Neural progenitor cell (in vitro differentiated cells): ENCODE measurements at regions not wholly inside any gene's neighbourhood (a gene's known extent, or its start where the extent isn't known, plus 50 kb on each side); places are given as distances from the start of the nearest gene placed in this dataset.

ENCODE experiments used
- DNase-seq: peaks from one replicate; pipeline ENCODE4 v3.0.0-alpha.2; 2016; ENCODE audit warnings: low spot score
- H2AFZ ChIP-seq: fragments of 200-600 bp; sonication (generic); replicated peaks from 2 replicates; pipeline ENCODE4 v1.6.1; 2016; ENCODE audit warnings: antibody characterized with exemption
- H3F3A ChIP-seq: fragments of 200-600 bp; sonication (generic); 2 replicates; pipeline ENCODE4 v1.6.1; 2016; ENCODE audit warnings: antibody characterized with exemption, low read depth
- H3K27ac ChIP-seq: fragments of 200-600 bp; sonication (generic); 2 replicates; pipeline ENCODE4 v1.5.1; 2016; ENCODE audit warnings: mild to moderate bottlenecking
- H3K27me3 ChIP-seq: fragments of 200-600 bp; sonication (generic); 2 replicates; pipeline ENCODE4 v1.6.1; 2016; ENCODE audit warnings: mild to moderate bottlenecking, moderate library complexity
- H3K36me3 ChIP-seq: fragments of 200-600 bp; sonication (generic); 2 replicates; pipeline ENCODE4 v1.5.1; 2016
- H3K4me1 ChIP-seq: fragments of 200-600 bp; sonication (generic); 2 replicates; pipeline ENCODE4 v1.6.1; 2016; ENCODE audit warnings: mixed run types
- H3K4me2 ChIP-seq: fragments of 200-600 bp; sonication (generic); 2 replicates; pipeline ENCODE4 v1.6.1; 2016
- H3K4me3 ChIP-seq: fragments of 200-600 bp; sonication (generic); 2 replicates; pipeline ENCODE4 v1.5.1; 2016
- H3K79me2 ChIP-seq: fragments of 200-600 bp; sonication (generic); 2 replicates; pipeline ENCODE4 v1.6.1; 2016; ENCODE audit warnings: low read depth
- H3K9ac ChIP-seq: fragments of 200-600 bp; sonication (generic); 2 replicates; pipeline ENCODE4 v1.6.1; 2016
- H3K9me3 ChIP-seq: fragments of 200-600 bp; sonication (generic); 2 replicates; pipeline ENCODE4 v1.5.1; 2016; ENCODE audit warnings: low read depth
- H4K20me1 ChIP-seq: fragments of 200-600 bp; sonication (generic); 2 replicates; pipeline ENCODE4 v1.6.1; 2016; ENCODE audit warnings: low read depth
- H3K27ac Mint-ChIP-seq: 3 replicates; pipeline ENCODE4 v1.8.0; 2021; ENCODE audit warnings: mixed read lengths
- H3K27me3 Mint-ChIP-seq: 2 replicates; pipeline ENCODE4 v1.8.0; 2022; ENCODE audit warnings: low read depth, mild to moderate bottlenecking, inconsistent platforms, moderate library complexity, mixed read lengths; ENCODE audit not compliant: insufficient read depth
- H3K36me3 Mint-ChIP-seq: 3 replicates; pipeline ENCODE4 v1.8.0; 2021; ENCODE audit warnings: mixed read lengths
- H3K4me1 Mint-ChIP-seq: 3 replicates; pipeline ENCODE4 v1.8.0; 2021; ENCODE audit warnings: mixed read lengths
- H3K4me3 Mint-ChIP-seq: 3 replicates; pipeline ENCODE4 v1.8.0; 2021; ENCODE audit warnings: mild to moderate bottlenecking, moderate library complexity, mixed read lengths
- H3K9me3 Mint-ChIP-seq: 3 replicates; pipeline ENCODE4 v1.8.0; 2020; ENCODE audit warnings: mixed read lengths
- EZH2 ChIP-seq: fragments of 200-600 bp; sonication (generic); IDR thresholded peaks from 2 replicates; pipeline ENCODE4 v1.6.1; 2017; ENCODE audit warnings: antibody characterized with exemption, mild to moderate bottlenecking, moderate library complexity
- EZH2phosphoT487 ChIP-seq: fragments of 200-600 bp; sonication (generic); IDR thresholded peaks from 2 replicates; pipeline ENCODE4 v1.6.1; 2017; ENCODE audit warnings: antibody characterized with exemption
- TF ChIP-seq, protein P1 (sequence below): fragments of 200-600 bp; sonication (generic); IDR thresholded peaks from 2 replicates; pipeline ENCODE4 v1.5.1; 2017; ENCODE audit warnings: antibody characterized with exemption, mild to moderate bottlenecking

DNA sequence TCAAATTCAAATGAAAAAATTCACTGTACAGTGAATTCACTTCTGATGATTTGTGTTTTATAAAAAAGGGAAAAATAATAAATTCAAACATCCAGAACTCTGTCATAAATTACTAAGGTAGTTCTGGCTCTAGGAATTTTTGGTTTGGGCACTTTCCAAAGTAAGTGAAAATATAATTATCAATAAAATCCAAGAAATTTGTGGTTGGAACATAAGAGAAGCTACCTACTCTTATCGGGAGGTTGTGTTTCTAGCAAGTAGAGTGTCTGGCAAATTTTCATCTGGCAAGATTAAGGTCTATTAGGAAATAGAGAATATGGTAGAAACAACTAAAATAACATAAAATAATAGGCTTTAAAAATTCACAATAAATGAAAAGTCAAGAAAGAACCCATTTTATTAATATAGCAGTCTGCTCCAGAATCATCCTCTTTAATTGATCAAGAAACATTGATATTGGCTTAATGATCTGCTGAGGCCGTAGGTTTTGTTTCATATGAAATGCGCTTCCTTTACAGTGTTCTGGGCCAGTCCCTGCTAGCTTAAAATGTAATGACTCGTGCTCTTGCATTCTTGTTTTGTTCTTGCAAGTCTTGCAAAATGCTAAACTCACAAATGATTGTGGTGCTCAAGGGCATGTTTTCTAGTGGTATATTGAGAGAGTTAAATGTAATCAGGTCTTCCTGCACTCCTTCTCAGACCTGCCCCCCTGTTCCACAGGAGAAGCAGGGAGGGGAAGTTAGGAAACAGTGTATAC is 331.4 kb downstream of the RAPGEF2 start:
- Histone ChIP-seq H3K9ac (no peak overlapping the region), H3F3A (no peaks in the 10 kb centered on the region), H4K20me1 (no peaks in the 10 kb centered on the region), H3K9me3 (no peaks in the 10 kb centered on the region), H3K4me1 (no peaks in the 10 kb centered on the region), H2AFZ (no peak overlapping the region), H3K36me3 (no peaks in the 10 kb centered on the region), H3K79me2 (no peaks in the 10 kb centered on the region), H3K27ac (no peak overlapping the region), H3K4me2 (no peak overlapping the region), H3K4me3 (no peak overlapping the region), H3K27me3 (no peaks in the 10 kb centered on the region)
- DNase-seq = no peak
- no peak overlapping the region for H3K4me3 Mint-ChIP-seq
- no peaks in the 10 kb centered on the region for H3K9me3 Mint-ChIP-seq
- no peaks in the 10 kb centered on the region for H3K27me3 Mint-ChIP-seq
- TF ChIP-seq, protein P1, sequence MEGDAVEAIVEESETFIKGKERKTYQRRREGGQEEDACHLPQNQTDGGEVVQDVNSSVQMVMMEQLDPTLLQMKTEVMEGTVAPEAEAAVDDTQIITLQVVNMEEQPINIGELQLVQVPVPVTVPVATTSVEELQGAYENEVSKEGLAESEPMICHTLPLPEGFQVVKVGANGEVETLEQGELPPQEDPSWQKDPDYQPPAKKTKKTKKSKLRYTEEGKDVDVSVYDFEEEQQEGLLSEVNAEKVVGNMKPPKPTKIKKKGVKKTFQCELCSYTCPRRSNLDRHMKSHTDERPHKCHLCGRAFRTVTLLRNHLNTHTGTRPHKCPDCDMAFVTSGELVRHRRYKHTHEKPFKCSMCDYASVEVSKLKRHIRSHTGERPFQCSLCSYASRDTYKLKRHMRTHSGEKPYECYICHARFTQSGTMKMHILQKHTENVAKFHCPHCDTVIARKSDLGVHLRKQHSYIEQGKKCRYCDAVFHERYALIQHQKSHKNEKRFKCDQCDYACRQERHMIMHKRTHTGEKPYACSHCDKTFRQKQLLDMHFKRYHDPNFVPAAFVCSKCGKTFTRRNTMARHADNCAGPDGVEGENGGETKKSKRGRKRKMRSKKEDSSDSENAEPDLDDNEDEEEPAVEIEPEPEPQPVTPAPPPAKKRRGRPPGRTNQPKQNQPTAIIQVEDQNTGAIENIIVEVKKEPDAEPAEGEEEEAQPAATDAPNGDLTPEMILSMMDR = no peak
- no peak overlapping the region for H3K27ac Mint-ChIP-seq
- H3K36me3 Mint-ChIP-seq = no peaks in the 10 kb centered on the region
- H3K4me1 Mint-ChIP-seq = no peaks in the 10 kb centered on the region

DNA sequence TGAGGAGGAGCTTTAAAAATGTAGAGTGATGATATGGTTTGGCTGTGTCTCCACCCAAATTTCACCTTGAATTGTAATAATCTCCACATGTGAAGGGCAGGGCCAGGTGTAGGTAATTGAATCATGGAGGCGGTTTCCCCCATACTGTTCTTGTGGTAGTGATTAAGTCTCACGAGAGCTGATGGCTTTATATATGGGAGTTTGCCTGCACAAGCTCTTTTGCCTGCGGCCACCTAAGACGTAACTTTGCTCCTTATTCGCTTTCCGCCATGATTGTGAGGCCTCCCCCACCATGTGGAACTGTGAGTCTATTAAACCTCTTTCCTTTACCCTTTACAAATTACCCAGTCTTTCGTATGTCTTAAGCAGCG is 332.0 kb downstream of the RAPGEF2 start:
- Histone ChIP-seq H3K79me2 (no peaks in the 10 kb centered on the region), H3K27ac (no peak overlapping the region), H3K9ac (no peak overlapping the region), H3K36me3 (no peaks in the 10 kb centered on the region), H3K4me3 (no peak overlapping the region), H2AFZ (peak overlapping the region; percentile 14), H3F3A (no peaks in the 10 kb centered on the region), H3K9me3 (no peaks in the 10 kb centered on the region), H4K20me1 (no peaks in the 10 kb centered on the region), H3K27me3 (no peaks in the 10 kb centered on the region), H3K4me2 (no peak overlapping the region), H3K4me1 (no peaks in the 10 kb centered on the region)
- H3K27me3 Mint-ChIP-seq = no peaks in the 10 kb centered on the region
- TF ChIP-seq, protein P1 = no peak
- TF ChIP-seq EZH2 (no peak), EZH2phosphoT487 (no peak)
- no peaks in the 10 kb centered on the region for H3K36me3 Mint-ChIP-seq
- DNase-seq = no peak
- H3K4me3 Mint-ChIP-seq = no peak overlapping the region
- H3K27ac Mint-ChIP-seq = no peak overlapping the region
- H3K4me1 Mint-ChIP-seq = no peaks in the 10 kb centered on the region
- no peaks in the 10 kb centered on the region for H3K9me3 Mint-ChIP-seq

DNA sequence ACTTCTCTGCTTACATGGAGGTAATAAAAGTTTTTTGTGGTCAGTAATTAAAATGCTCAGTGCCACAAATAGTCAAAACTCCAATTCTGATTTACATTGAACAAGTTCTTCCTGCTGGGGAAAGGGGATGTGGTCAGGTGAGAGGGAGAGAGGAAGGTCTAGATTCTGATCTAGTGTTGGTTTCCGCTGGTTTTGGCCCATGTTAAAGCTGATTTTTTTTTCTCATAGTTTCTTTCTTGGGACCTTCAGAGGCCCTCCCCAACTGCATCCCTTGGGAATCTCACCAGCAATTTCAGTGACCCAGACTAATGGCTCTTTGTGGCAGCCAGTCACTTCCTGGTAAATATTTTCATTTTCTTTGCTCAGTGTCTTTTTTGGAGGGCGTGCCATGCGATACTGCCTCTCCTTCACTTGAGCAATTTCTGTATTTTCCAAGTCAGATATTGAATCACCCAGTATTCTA is 332.7 kb downstream of the RAPGEF2 start:
- H4K20me1 ChIP-seq = no peaks in the 10 kb centered on the region
- Mint-ChIP-seq H3K4me1 (peaks cover under 1% of the 10 kb centered on the region), H3K27me3 (no peaks in the 10 kb centered on the region), H3K27ac (no peak overlapping the region), H3K36me3 (no peaks in the 10 kb centered on the region), H3K4me3 (no peak overlapping the region), H3K9me3 (no peaks in the 10 kb centered on the region)
- H3K4me1 ChIP-seq = peaks cover under 1% of the 10 kb centered on the region
- no peaks in the 10 kb centered on the region for H3F3A ChIP-seq
- H3K9me3 ChIP-seq = no peaks in the 10 kb centered on the region
- no peak overlapping the region for H3K4me2 ChIP-seq
- no peak overlapping the region for H3K27ac ChIP-seq
- no peak overlapping the region for H3K9ac ChIP-seq
- no peak overlapping the region for H2AFZ ChIP-seq
- H3K36me3 ChIP-seq = no peaks in the 10 kb centered on the region
- no peaks in the 10 kb centered on the region for H3K27me3 ChIP-seq
- TF ChIP-seq EZH2phosphoT487 (no peak), EZH2 (no peak)
- TF ChIP-seq, protein P1 = no peak
- no peak for DNase-seq
- no peak overlapping the region for H3K4me3 ChIP-seq
- H3K79me2 ChIP-seq = no peaks in the 10 kb centered on the region
